ENCODE measurements at regions not wholly inside any gene's neighbourhood (a gene's known extent, or its start where the extent isn't known, plus 50 kb on each side); places are given as distances from the start of the nearest gene placed in this dataset.

DNA sequence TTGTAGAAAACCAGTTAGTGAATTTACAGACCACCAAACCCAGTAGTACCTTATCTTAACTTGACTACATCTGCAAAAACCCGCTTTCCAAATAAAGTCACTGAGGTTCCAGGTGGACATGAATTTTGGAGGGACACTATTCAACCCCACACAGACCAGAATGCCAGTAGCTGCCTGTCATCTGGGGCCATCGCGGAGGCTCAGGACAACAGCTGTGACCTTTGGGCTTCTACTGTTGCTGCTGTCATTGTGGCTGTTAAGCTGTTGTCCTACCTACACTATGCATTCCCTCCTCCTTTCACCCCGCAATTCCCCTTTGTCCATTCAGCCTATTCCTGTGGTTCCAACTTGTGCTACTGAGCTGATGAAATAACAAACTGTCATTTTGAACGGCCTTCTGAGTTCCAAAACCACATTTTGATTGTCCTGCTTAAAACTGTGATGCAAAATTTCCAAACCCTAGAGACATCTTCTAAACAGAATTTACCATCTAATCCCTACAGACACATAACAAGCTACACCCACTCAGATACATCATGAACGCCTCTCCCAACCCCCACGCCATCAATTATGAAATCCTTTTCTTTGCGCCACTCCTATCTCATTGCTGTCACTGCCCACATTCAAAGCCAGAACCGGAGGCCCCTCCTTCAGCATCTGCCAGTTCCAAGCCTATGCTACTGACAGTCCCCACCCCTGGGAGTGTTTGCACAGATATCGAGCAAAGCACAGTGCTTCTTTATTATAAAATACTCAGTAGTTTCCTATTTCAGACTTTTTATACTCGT is 125.0 kb downstream of the C6orf118 start:
- TF ChIP-seq POLR2AphosphoS5 (IDR thresholded peaks at IDR 0.05): no peak
- TF ChIP-seq POLR2A (IDR thresholded peaks at IDR 0.05): no peak
- TF ChIP-seq, protein P1, sequence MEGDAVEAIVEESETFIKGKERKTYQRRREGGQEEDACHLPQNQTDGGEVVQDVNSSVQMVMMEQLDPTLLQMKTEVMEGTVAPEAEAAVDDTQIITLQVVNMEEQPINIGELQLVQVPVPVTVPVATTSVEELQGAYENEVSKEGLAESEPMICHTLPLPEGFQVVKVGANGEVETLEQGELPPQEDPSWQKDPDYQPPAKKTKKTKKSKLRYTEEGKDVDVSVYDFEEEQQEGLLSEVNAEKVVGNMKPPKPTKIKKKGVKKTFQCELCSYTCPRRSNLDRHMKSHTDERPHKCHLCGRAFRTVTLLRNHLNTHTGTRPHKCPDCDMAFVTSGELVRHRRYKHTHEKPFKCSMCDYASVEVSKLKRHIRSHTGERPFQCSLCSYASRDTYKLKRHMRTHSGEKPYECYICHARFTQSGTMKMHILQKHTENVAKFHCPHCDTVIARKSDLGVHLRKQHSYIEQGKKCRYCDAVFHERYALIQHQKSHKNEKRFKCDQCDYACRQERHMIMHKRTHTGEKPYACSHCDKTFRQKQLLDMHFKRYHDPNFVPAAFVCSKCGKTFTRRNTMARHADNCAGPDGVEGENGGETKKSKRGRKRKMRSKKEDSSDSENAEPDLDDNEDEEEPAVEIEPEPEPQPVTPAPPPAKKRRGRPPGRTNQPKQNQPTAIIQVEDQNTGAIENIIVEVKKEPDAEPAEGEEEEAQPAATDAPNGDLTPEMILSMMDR (IDR thresholded peaks at IDR 0.05): no peak
